ENCODE measurements at regions not wholly inside any gene's neighbourhood (a gene's known extent, or its start where the extent isn't known, plus 50 kb on each side); places are given as distances from the start of the nearest gene placed in this dataset.
"Not testable (repeated sequence)": the region's sequence is repeated elsewhere in the genome, so short reads cannot be mapped to it uniquely, and the experiment has no call there.

GRCh38 chr10:21406595-21407193 is 118.8 kb downstream of the SKIDA1 start:
- DNase-seq (ENCODE audit: low read depth), result peak; percentile 64

GRCh38 chr10:21405981-21406380 is 119.5 kb downstream of the SKIDA1 start:
- no peak for DNase-seq (ENCODE audit: low read depth)

DNA sequence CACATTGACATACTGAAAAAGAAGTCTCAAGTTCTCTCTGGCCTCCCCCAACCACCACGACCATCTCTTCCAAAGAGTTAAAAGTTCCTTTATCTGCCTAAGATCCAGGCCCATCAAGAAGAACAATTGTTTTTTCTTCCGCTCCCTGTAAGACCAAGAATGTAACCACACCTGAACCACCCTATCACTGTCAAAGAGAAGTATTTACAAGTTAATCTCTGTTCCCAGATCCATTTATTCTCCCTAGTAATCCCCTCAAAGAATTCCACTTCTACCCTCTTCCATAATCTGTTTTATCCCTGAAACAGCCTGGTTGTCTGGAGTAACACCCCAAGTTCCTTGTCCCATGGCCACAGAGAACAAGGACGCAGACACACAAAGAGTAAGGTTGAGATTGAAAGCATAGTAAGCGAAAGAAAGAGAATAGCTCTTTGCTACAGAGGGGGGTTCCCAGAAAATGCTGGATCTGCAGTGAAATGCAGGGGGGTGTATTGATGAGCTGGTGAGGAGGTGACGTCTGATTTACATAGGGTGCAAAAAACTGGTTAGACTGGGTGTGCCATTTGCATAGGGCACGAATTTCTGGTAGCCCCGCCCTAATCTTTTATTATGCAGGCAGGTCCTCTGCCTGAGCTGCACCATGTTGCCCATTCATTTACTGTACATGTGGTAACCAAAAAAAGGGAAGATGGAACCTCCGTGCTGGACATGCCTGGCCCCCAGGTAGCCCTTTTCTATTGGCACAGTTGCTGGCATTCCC is 122.0 kb downstream of the SKIDA1 start:
- DNase-seq (ENCODE audit: low read depth), result no peak

- peak; percentile 26 for DNase-seq (ENCODE audit: low read depth)
Observed at GRCh38 chr10:21402606-21403083, 122.8 kb downstream of the SKIDA1 start.

DNA sequence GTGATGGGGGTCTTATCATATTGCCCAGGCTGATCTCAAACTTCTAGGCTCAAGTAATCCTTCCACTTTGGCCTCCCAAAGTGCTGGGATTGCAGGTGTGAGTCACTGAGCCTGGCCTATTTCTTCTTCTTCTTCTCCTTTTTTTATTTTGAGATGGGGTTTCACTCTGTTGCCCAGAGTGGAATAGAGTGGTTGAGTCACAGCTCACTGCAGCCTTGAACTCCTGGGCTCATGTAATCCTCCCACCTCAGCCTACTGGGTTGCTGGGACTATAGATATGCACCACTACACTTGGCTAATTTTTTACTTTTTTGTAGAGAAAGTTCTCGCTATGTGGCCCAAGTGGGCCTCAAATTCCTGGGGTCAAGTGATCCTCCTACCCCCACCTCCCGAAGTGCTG is 124.3 kb downstream of the SKIDA1 start:
- peak; percentile 63 for DNase-seq (ENCODE audit: low read depth)

DNA sequence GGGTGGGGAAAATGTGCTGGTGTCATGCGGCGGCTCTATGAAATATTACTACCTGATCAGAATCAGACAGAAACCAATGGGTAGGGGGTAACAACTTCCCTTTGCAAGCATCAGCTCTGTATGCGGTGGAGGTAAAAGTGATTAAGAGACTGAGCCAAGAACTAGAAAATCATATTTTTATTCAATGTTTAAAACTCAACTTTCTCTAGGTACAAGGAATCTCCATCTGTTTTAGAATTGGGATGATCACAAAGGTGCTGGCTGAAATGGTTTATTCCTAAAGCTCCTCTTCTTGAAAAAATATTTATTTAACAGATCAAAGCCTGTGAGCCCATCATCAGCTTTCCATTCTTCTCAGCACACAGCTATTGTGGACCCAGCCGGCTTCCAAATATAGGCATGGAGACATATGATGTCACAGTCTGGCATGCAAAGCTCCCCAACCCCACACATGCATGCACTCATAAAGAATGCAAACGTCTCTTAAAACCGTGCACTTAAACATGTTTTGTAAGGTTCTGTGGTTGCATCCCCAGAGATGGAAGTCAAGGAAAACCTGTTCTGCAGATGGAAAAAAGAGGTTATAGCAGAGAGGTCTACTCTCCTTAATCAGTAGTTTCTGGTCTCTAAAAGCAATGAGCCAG is 126.0 kb downstream of the SKIDA1 start:
- DNase-seq (ENCODE audit: low read depth), result peak; percentile 89

DNA sequence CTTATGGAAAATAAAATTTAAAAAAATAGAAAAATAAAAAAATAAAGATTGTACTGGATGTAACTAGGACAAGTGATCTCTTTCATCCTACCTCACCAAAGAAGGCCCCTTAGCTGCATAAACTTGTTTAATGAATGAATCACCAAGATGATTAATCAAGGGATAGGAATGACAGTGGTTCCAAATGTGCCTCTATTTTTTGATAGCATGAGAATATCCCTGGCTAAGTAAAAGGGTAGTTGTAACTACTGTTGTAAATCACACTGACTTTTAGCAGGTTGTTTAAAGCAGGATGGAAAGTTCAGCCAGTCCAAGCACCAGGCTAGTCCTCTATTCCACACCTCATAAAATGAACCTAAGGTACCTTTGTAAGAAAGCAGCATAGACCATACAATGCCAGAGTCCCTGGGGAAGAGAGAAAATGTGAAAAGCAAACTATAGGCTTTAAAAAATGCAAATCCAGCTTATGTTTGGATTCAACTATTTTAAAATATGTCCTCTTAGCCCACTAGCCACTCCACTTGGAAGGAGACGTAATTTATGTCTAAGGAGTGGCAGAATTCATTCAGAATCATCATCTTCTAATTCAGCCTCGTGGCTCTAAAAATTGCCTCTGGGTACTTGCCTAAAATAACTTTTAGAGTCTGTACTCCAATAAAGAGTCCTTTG is 126.8 kb downstream of the SKIDA1 start:
- DNase-seq (ENCODE audit: low read depth), result peak; percentile 18

GRCh38 chr10:21396889-21397288 is 128.6 kb downstream of the SKIDA1 start:
- DNase-seq (ENCODE audit: low read depth), result no peak

GRCh38 chr10:21393931-21394330 is 131.6 kb downstream of the SKIDA1 start:
- DNase-seq (ENCODE audit: low read depth), result no peak

GRCh38 chr10:21388589-21388988 is 136.9 kb downstream of the SKIDA1 start:
- DNase-seq (ENCODE audit: low read depth), result no peak

DNA sequence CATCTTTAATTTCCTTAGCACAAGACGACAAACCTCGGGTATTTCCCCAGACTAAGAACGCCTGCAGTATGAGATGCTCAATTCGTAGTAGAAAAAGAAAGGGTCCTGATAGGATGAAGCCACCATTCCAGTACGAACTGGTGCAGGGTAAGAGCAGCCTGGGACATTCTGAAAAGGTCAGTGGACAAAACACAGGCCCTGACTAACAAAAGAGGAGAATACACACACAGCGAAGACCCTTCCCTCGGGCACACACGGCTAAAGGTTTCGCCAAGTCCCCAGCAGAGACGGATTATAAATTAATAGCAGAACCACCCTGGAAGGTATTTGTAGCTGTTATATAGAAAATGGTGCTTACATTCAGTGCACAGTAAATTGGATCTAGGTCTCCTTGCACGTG is 137.6 kb downstream of the SKIDA1 start:
- DNase-seq (ENCODE audit: low read depth), result no peak

- DNase-seq (ENCODE audit: low read depth), result no peak
Observed at GRCh38 chr10:21385996-21386585, 139.4 kb downstream of the SKIDA1 start.

- DNase-seq (ENCODE audit: low read depth), result no peak
Observed at GRCh38 chr10:21385536-21385935, 139.9 kb downstream of the SKIDA1 start.

DNA sequence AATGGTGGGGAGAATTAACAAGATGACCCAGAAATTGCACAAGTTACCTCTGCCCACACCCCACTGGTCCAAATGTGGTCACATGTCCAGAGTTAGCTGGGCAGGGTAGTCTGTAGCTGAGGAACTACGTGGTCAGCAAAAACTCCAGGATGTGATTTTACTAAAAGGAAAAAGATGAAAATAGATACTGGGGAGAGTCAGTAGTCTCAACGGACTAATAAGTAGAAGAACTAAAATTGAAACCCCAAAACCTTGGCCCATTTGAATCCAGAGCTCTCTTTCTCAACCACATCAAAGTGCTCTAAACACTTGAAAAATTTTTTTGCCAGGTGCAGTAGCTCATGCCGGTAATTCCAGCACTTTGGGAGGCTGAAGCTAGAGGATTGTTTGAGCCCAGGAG is 146.3 kb downstream of the SKIDA1 start:
- no peak for DNase-seq (ENCODE audit: low read depth)

DNA sequence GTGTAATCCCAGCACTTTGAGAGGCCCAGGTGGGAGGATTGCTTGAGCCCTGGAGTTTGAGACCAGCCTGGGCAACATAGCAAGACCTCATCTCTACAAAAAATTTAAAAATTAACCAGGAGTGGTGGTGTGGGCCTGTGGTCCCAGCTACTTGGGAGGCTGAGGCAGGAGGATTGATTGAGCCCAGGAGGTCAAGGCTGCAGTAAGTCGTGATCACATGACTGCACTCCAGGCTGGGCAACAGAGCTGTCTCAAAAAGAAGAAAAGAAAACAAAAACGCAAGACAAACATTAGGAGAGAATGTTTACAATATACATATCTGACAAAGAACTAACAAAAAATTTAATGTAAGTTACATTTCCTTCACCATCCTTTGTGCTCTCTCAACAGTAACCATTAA is 150.2 kb downstream of the SKIDA1 start:
- not testable (repeated sequence) for DNase-seq (ENCODE audit: low read depth)

- not testable (repeated sequence) for DNase-seq (ENCODE audit: low read depth)
Observed at GRCh38 chr10:21373881-21374280, 151.6 kb downstream of the SKIDA1 start.

GRCh38 chr10:21372651-21373410 is 152.7 kb downstream of the SKIDA1 start:
- peak; percentile 86 for DNase-seq (ENCODE audit: low read depth)

DNA sequence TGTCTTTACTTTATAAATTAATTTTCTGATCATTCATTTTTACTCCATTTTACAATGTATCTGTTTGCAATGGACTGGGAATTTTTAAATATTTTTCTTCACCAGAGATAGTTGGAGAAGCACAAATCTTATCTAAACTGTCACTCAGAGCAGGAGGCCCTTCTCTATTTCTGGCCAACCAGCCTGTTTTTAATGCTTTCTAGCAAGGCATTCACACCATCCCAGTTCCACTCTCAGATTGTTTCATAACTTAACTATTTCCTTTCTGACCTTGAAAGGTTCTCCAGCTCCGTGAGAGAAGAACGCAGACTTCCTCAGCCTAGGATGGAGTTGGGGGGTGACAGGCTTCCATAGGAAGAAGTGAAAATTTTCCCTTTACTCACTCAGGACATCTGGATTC is 155.8 kb downstream of the SKIDA1 start:
- peak; percentile 83 for DNase-seq (ENCODE audit: low read depth)

GRCh38 chr10:21368728-21369425 is 156.6 kb downstream of the SKIDA1 start:
- peak; percentile 98 for DNase-seq (ENCODE audit: low read depth)

GRCh38 chr10:21368022-21368582 is 157.4 kb downstream of the SKIDA1 start:
- no peak for DNase-seq (ENCODE audit: low read depth)
